ENCODE measurements at regions not wholly inside any gene's neighbourhood (a gene's known extent, or its start where the extent isn't known, plus 50 kb on each side); places are given as distances from the start of the nearest gene placed in this dataset.
A peak's percentile ranks its signal among the peaks of the same experiment; 100 is the strongest.

GRCh38 chr2:101566632-101567228, 91.8 kb upstream of the RFX8 start:
- DNase-seq (no peak), ATAC-seq (peak; percentile 63)
- intact Hi-C loops (cut with DNase I, micrococcal nuclease), result no loop called here

- ATAC-seq, result no peak
- no peak for DNase-seq
- intact Hi-C loops (cut with DNase I, micrococcal nuclease), result no loop called here
These were observed 88.9 kb upstream of the RFX8 start for GRCh38 chr2:101563849-101564248.

- DNase-seq (no peak), ATAC-seq (no peak)
- intact Hi-C loops (cut with DNase I, micrococcal nuclease), result no loop called here
These were observed 85.9 kb upstream of the RFX8 start for GRCh38 chr2:101560780-101561315.

- no peak for ATAC-seq
These were observed 84.6 kb upstream of the RFX8 start for GRCh38 chr2:101559551-101559950.

GRCh38 chr2:101558740-101559525, 84.0 kb upstream of the RFX8 start:
- no peak for ATAC-seq
- DNase-seq, result no peak
- intact Hi-C loops (cut with DNase I, micrococcal nuclease), result no loop called here

More at GRCh38 chr2:101559551-101559950, 84.6 kb upstream of the RFX8 start:
- intact Hi-C loops (cut with DNase I, micrococcal nuclease), result no loop called here
- no peak for DNase-seq

- ATAC-seq (no peak), DNase-seq (no peak)
- intact Hi-C loops (cut with DNase I, micrococcal nuclease), result no loop called here
These were observed 81.1 kb upstream of the RFX8 start for GRCh38 chr2:101556033-101556459.

- DNase-seq (no peak), ATAC-seq (no peak)
- intact Hi-C loops (cut with DNase I, micrococcal nuclease), result no loop called here
These were observed 76.5 kb upstream of the RFX8 start for GRCh38 chr2:101551336-101551888.

GRCh38 chr2:101550555-101550954, 75.6 kb upstream of the RFX8 start:
- intact Hi-C loops (cut with DNase I, micrococcal nuclease), result no loop called here
- ATAC-seq, result no peak
- no peak for DNase-seq

- DNase-seq (no peak), ATAC-seq (no peak)
- intact Hi-C loops (cut with DNase I, micrococcal nuclease), result no loop called here
These were observed 74.5 kb upstream of the RFX8 start for GRCh38 chr2:101549371-101549770.

- ATAC-seq, result no peak
- no peak for DNase-seq
- intact Hi-C loops (cut with DNase I, micrococcal nuclease), result no loop called here
These were observed 71.6 kb upstream of the RFX8 start for GRCh38 chr2:101546376-101547058.

- DNase-seq, result no peak
- intact Hi-C loops (cut with DNase I, micrococcal nuclease), result no loop called here
- ATAC-seq, result no peak
These were observed 71.0 kb upstream of the RFX8 start for GRCh38 chr2:101545950-101546349.

GRCh38 chr2:101540518-101540917, 65.6 kb upstream of the RFX8 start:
- intact Hi-C loops (cut with DNase I, micrococcal nuclease), result no loop called here
- no peak for DNase-seq
- ATAC-seq, result no peak

- DNase-seq, result no peak
- ATAC-seq, result no peak
- intact Hi-C loops (cut with DNase I, micrococcal nuclease), result no loop called here
These were observed 63.2 kb upstream of the RFX8 start for GRCh38 chr2:101538076-101538475.

- intact Hi-C loops (cut with DNase I, micrococcal nuclease), result no loop called here
- DNase-seq (no peak), ATAC-seq (no peak)
These were observed 59.3 kb upstream of the RFX8 start for GRCh38 chr2:101534149-101534611.

- intact Hi-C loops (cut with DNase I, micrococcal nuclease), result no loop called here
These were observed 58.7 kb upstream of the RFX8 start for GRCh38 chr2:101533561-101534148.

GRCh38 chr2:101528501-101528900, 53.6 kb upstream of the RFX8 start:
- no peak for ATAC-seq
- intact Hi-C loops (cut with DNase I, micrococcal nuclease), result no loop called here
- DNase-seq, result no peak

More at GRCh38 chr2:101533561-101534148, 58.7 kb upstream of the RFX8 start:
- DNase-seq (no peak), ATAC-seq (no peak)

- intact Hi-C loops (cut with DNase I, micrococcal nuclease), result no loop called here
- ATAC-seq (no peak), DNase-seq (peak in 1 of 2 donors; percentile 46)
These were observed 50.0 kb upstream of the RFX8 start for GRCh38 chr2:101524806-101525430.

Data from left colon (tissue), 2 donors.